ENCODE measurements at regions not wholly inside any gene's neighbourhood (a gene's known extent, or its start where the extent isn't known, plus 50 kb on each side); places are given as distances from the start of the nearest gene placed in this dataset.

- H3K9me3 Mint-ChIP-seq: no peaks in the 10 kb centered on the region
- no peaks in the 10 kb centered on the region for H3K36me3 Mint-ChIP-seq (ENCODE audit: low read depth)
- no peaks in the 10 kb centered on the region for H3K4me1 Mint-ChIP-seq
- TF ChIP-seq, protein P1, sequence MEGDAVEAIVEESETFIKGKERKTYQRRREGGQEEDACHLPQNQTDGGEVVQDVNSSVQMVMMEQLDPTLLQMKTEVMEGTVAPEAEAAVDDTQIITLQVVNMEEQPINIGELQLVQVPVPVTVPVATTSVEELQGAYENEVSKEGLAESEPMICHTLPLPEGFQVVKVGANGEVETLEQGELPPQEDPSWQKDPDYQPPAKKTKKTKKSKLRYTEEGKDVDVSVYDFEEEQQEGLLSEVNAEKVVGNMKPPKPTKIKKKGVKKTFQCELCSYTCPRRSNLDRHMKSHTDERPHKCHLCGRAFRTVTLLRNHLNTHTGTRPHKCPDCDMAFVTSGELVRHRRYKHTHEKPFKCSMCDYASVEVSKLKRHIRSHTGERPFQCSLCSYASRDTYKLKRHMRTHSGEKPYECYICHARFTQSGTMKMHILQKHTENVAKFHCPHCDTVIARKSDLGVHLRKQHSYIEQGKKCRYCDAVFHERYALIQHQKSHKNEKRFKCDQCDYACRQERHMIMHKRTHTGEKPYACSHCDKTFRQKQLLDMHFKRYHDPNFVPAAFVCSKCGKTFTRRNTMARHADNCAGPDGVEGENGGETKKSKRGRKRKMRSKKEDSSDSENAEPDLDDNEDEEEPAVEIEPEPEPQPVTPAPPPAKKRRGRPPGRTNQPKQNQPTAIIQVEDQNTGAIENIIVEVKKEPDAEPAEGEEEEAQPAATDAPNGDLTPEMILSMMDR (IDR thresholded peaks at IDR 0.05): no peak
- no peak overlapping the region for H3K27ac Mint-ChIP-seq
- no peak overlapping the region for H3K4me3 Mint-ChIP-seq
- no peak for DNase-seq
- H3K27me3 Mint-ChIP-seq (ENCODE audit: low read depth, poor library complexity): peaks cover 3% of the 10 kb centered on the region
Measured at GRCh38 chr3:5974630-5975322, 787.3 kb downstream of the EDEM1 start.

- H3K36me3 Mint-ChIP-seq (ENCODE audit: low read depth): no peaks in the 10 kb centered on the region
- no peak overlapping the region for H3K27ac Mint-ChIP-seq
- DNase-seq: no peak
- peaks cover 14% of the 10 kb centered on the region for H3K9me3 Mint-ChIP-seq
- TF ChIP-seq, protein P1 (IDR thresholded peaks at IDR 0.05): no peak
- H3K4me1 Mint-ChIP-seq: no peaks in the 10 kb centered on the region
- H3K27me3 Mint-ChIP-seq (ENCODE audit: low read depth, poor library complexity): peaks cover 3% of the 10 kb centered on the region
- H3K4me3 Mint-ChIP-seq: no peak overlapping the region
Measured at GRCh38 chr3:5977331-5977730, 789.8 kb downstream of the EDEM1 start.

DNA sequence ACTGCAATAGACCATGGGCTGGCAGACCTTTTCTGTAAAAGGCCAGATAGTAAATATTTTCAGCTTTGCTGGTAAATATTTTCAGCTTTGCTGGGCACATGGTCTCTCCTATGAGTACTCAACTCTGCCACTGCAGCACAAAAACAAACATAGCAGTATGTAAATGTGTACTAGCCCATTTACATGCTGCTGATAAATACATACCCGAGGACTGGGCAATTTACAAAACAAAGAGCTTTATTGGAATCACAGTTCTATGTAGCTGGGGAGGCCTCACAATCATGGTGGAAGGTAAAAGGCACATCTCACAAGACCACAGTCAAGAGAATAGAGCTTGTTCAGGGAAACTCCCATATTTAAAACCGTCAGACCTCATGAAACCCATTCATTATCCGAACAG, 793.0 kb downstream of the EDEM1 start:
- no peaks in the 10 kb centered on the region for H3K27me3 Mint-ChIP-seq (ENCODE audit: low read depth, poor library complexity)
- peaks cover 16% of the 10 kb centered on the region for H3K9me3 Mint-ChIP-seq
- TF ChIP-seq, protein P1 (IDR thresholded peaks at IDR 0.05): no peak
- DNase-seq: no peak
- H3K27ac Mint-ChIP-seq: no peak overlapping the region
- H3K4me3 Mint-ChIP-seq: no peak overlapping the region
- H3K36me3 Mint-ChIP-seq (ENCODE audit: low read depth): no peaks in the 10 kb centered on the region
- H3K4me1 Mint-ChIP-seq: no peaks in the 10 kb centered on the region

GRCh38 chr3:5994651-5995050, 807.1 kb downstream of the EDEM1 start:
- DNase-seq: no peak
- H3K27ac Mint-ChIP-seq: no peak overlapping the region

GRCh38 chr3:6018456-6018855, 830.9 kb downstream of the EDEM1 start:
- peaks cover 7% of the 10 kb centered on the region for H3K9me3 Mint-ChIP-seq
- no peaks in the 10 kb centered on the region for H3K4me1 Mint-ChIP-seq
- peaks cover 5% of the 10 kb centered on the region for H3K27me3 Mint-ChIP-seq (ENCODE audit: low read depth, poor library complexity)
- H3K4me3 Mint-ChIP-seq: no peak overlapping the region
- no peak for DNase-seq
- TF ChIP-seq, protein P1 (IDR thresholded peaks at IDR 0.05): no peak
- H3K27ac Mint-ChIP-seq: no peak overlapping the region
- H3K36me3 Mint-ChIP-seq (ENCODE audit: low read depth): no peaks in the 10 kb centered on the region

More at GRCh38 chr3:5994651-5995050, 807.1 kb downstream of the EDEM1 start:
- Mint-ChIP-seq H3K27me3 (ENCODE audit: low read depth, poor library complexity) (peaks cover 2% of the 10 kb centered on the region), H3K4me1 (no peaks in the 10 kb centered on the region), H3K36me3 (ENCODE audit: low read depth) (no peaks in the 10 kb centered on the region), H3K4me3 (no peak overlapping the region), H3K9me3 (no peaks in the 10 kb centered on the region)
- TF ChIP-seq, protein P1 (IDR thresholded peaks at IDR 0.05): no peak

DNA sequence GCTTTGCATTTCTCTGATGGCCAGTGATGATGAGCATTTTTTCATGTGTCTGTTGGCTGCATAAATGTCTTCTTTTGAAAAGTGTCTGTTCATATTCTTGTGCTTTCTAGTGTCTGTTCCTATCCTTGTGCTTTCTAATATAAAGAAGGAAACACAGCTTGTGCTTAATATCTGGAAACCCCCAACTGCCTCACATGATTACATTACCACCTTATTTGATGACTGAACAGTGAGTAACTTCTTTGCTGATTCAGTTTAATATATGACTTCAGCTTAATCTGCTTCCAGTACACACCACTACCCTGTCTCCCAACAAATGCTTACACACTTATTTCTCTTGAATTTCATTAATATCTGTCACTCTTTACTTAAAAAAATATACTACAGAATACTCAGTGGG, 835.1 kb downstream of the EDEM1 start:
- Mint-ChIP-seq H3K36me3 (ENCODE audit: low read depth) (no peaks in the 10 kb centered on the region), H3K27me3 (ENCODE audit: low read depth, poor library complexity) (no peaks in the 10 kb centered on the region), H3K4me1 (no peaks in the 10 kb centered on the region), H3K9me3 (peaks cover 12% of the 10 kb centered on the region), H3K4me3 (no peak overlapping the region), H3K27ac (no peak overlapping the region)
- TF ChIP-seq, protein P1 (IDR thresholded peaks at IDR 0.05): no peak
- DNase-seq: no peak

Data from nephron progenitor cell (in vitro differentiated cells).